Body of pancreas (tissue), 4 donors: ENCODE measurements at regions not wholly inside any gene's neighbourhood (a gene's known extent, or its start where the extent isn't known, plus 50 kb on each side); places are given as distances from the start of the nearest gene placed in this dataset. TPM values are rescaled to one million over a fixed set of nuclear protein-coding genes. Genes with fewer than 3 reads are reported as not detected.

Experiments
- ATAC-seq: fragments of 150-250 bp; one replicate; pipeline ENCODE4 v1.9.1; 2016
- DNase-seq, 4 donors: peaks; one replicate each; pipeline ENCODE4 v3.0.0-alpha.2; 2019
- H3K27ac ChIP-seq, 4 donors: fragments of 200-600 bp; sonication (generic); 1 replicate in 3 of 4; 2 replicates in 1 of 4; pipeline versions ENCODE4 v1.5.1 to v1.6.1; 2016 to 2019; ENCODE audit warnings: mild to moderate bottlenecking in 1 of 4, mixed read lengths in 1 of 4, moderate library complexity in 1 of 4
- H3K27me3 ChIP-seq, 2 donors: fragments of 200-600 bp; sonication (generic); one replicate each; pipeline ENCODE4 v1.6.0; 2016; ENCODE audit warnings: mild to moderate bottlenecking in 1 of 2
- H3K36me3 ChIP-seq, 2 donors: fragments of 200-600 bp; sonication (generic); replicated peaks in 1 of 2; 2 replicates each; pipeline ENCODE4 v1.5.1; 2016; ENCODE audit warnings: low read depth in 2 of 2; ENCODE audit not compliant: insufficient read depth in 1 of 2
- H3K4me1 ChIP-seq: fragments of 200-600 bp; sonication (generic); one replicate; pipeline ENCODE4 v1.6.0; 2016
- H3K4me3 ChIP-seq, 2 donors: fragments of 200-600 bp; sonication (generic); 1 replicate in 1 of 2; 2 replicates in 1 of 2; pipeline ENCODE4 v1.5.1; 2016 to 2019
- H3K9me3 ChIP-seq, 3 donors: fragments of 200-600 bp; sonication (generic); 1 replicate in 2 of 3; 2 replicates in 1 of 3; pipeline ENCODE4 v1.5.1; 2016
- POLR2A ChIP-seq, 3 donors: fragments of 450-650 bp; IDR thresholded peaks; one replicate each; pipeline ENCODE4 v1.6.1; 2016; ENCODE audit warnings: antibody characterized with exemption in 3 of 3, mild to moderate bottlenecking in 2 of 3
- WGBS, 2 donors: methylation state at CpG; one replicate each; pipeline ENCODE4 v1.1.5; 2017; 5-methylcytosine and 5-hydroxymethylcytosine counted together
- intact Hi-C: fragments of 100-400 bp; cut with DNase I; formaldehyde crosslinking; loops from one replicate; pipeline ENCODE4 v1.15.1; 2023
- microRNA-seq, 2 donors: library from miRNA; unstranded; fragments of <30 nt; microRNA quantifications; one replicate each; pipeline ENCODE4, GENCODE V29; 2016; ENCODE audit warnings: borderline number of aligned reads in 2 of 2, borderline replicate concordance in 2 of 2
- small RNA-seq: library from RNA; depleted of rRNA; stranded (forward); fragments of <200 nt; gene quantifications from one replicate; pipeline ENCODE3, GENCODE V24; 2016
- TF ChIP-seq, protein P1 (sequence below), 7 experiments: fragments of 450-650 bp in 4 of 7; fragments of 200-600 bp in 3 of 7; sonication (generic) in 3 of 7; IDR thresholded peaks; one replicate each; pipeline ENCODE4 v1.5.1; 2016 to 2019; ENCODE audit warnings: antibody characterized with exemption in 7 of 7

DNA sequence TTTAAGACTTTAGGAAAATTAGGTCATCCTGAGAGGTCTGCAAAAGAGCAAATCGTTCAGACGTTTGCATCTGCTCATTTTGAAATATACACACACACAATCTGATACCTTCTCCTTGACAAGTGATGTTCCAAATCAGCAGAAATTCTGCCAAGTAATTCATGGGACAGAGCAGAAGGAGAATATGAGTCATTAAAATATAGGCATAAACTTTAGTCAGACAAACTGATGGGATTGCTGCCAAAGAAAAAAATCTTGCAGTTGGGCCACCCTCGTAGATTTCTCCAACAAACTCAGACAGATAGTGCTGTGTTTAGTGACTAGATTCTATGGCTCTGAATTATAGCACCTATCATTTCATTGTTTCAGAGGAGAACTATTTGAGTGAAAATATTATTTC lies 336.3 kb downstream of the NYAP2 start:
- Histone ChIP-seq H3K36me3 (no peaks in the 10 kb centered on the region), H3K4me3 (no peak overlapping the region), H3K4me1 (no peaks in the 10 kb centered on the region), H3K27me3 (no peaks in the 10 kb centered on the region), H3K27ac (no peak overlapping the region), H3K9me3 (no peaks in the 10 kb centered on the region)
- intact Hi-C loops = no loop called here
- TF ChIP-seq POLR2A (IDR thresholded peaks at IDR 0.05) = no peak
- TF ChIP-seq, protein P1, sequence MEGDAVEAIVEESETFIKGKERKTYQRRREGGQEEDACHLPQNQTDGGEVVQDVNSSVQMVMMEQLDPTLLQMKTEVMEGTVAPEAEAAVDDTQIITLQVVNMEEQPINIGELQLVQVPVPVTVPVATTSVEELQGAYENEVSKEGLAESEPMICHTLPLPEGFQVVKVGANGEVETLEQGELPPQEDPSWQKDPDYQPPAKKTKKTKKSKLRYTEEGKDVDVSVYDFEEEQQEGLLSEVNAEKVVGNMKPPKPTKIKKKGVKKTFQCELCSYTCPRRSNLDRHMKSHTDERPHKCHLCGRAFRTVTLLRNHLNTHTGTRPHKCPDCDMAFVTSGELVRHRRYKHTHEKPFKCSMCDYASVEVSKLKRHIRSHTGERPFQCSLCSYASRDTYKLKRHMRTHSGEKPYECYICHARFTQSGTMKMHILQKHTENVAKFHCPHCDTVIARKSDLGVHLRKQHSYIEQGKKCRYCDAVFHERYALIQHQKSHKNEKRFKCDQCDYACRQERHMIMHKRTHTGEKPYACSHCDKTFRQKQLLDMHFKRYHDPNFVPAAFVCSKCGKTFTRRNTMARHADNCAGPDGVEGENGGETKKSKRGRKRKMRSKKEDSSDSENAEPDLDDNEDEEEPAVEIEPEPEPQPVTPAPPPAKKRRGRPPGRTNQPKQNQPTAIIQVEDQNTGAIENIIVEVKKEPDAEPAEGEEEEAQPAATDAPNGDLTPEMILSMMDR (IDR thresholded peaks at IDR 0.05) = no peak
- WGBS, 2 donors = 19 to 20% methylated on average over 3 of the region's 3 CpGs
- ATAC-seq (no peak), DNase-seq (no peak)

DNA sequence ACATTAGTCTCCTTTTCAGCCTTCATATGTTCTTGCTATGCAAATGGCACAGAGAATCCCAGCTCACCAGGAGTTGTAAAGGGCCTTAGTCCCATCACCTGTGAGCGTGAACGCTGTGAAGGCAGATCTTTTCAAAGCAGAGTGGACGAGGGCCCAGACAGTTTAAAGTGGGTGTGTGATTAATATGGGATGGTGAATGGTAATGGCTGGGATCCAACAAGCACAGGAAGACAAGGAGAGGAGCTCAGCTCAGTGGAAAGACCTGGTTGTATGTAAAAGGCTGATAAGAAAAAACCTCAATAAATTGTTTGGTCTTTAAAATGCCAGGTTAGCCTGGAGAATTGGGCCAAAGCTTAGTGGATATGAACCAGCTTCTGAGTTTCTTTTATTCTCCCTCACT lies 326.2 kb downstream of the NYAP2 start:
- H3K36me3 ChIP-seq = no peaks in the 10 kb centered on the region
- H3K4me3 ChIP-seq = no peak overlapping the region
- no peaks in the 10 kb centered on the region for H3K27me3 ChIP-seq
- H3K9me3 ChIP-seq = no peaks in the 10 kb centered on the region
- no peak for ATAC-seq
- TF ChIP-seq, protein P1 (IDR thresholded peaks at IDR 0.05) = no peak
- no peak for TF ChIP-seq POLR2A (IDR thresholded peaks at IDR 0.05)
- H3K27ac ChIP-seq = no peak overlapping the region
- WGBS, 2 donors = 36 to 57% methylated on average over 3 of the region's 3 CpGs
- intact Hi-C loops = no loop called here
- no peak for DNase-seq
- H3K4me1 ChIP-seq = no peaks in the 10 kb centered on the region

Small RNA genes lying in the stretch of these regions (microRNA-seq; reads per million reads assigned to microRNA genes)
- gene MIR5702 = 0 reads per million in 2 donors

Small RNA genes lying in the stretch of these regions (small RNA-seq; reads per million reads assigned to genes)
- gene AC068138.1 (not detected), gene MIR5702 (not detected)
